HG02588 (cell line): ENCODE measurements at regions not wholly inside any gene's neighbourhood (a gene's known extent, or its start where the extent isn't known, plus 50 kb on each side); places are given as distances from the start of the nearest gene placed in this dataset.

ENCODE experiments used
- ATAC-seq: cut with Tn5 transposase; IDR thresholded peaks from one replicate; pipeline ENCODE4 v1.9.1; 2021; ENCODE audit warnings: mild to moderate bottlenecking, moderate library complexity; ENCODE audit not compliant: unreplicated experiment

DNA sequence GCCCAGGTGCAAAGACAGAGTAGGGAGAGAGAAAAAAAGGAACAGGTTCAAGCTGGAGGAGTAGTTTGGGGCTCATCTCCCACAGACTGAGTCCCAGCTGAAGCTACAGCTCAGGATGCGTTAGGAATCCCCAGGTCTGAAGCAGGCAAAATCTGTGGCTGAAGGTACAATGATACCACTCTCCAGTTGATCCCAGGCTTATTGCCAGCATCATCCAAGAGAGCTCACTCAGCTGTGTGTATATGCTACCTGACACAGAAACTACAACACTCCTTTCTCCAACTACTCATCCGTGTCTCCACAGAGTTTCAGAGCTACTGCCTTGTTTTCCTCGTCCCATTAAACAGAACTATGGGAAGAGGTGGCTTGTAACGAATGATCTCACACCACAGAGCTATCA lies 851.3 kb downstream of the GRID1 start:
- ATAC-seq, result no peak

DNA sequence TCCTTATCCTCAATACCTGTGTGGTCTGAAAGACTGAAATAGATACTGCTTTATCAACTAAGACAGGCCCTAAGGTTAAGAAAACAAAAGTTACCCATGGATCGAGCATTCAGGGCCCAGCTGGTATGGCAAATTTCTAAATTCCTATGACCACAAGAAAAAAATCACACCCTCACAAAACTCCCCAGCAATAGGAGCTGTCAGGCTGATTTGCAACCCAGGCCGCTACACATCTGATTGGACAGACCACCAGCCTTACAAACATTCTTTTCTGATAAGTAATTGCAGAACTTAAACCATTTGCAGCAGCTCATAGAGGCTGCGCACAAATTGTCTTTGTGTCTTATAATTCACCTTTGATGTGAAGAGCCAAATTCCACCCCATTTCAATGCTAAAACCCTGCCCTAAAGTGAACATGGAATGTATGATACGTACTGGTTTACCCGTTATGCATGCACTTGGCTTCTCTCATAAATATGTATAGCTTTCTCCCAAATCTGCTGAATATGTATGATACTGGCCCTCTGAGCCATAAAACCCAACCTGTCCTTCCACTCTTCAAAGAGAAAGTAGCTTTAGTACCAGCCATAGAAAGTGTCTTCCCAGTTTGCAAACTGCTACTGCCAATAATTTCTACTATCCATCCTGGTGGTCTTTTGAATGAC lies 842.5 kb downstream of the GRID1 start:
- ATAC-seq, result no peak

- ATAC-seq, result no peak
Measured at GRCh38 chr10:85527616-85528317, 838.8 kb downstream of the GRID1 start.

GRCh38 chr10:85528318-85528652 lies 838.3 kb downstream of the GRID1 start:
- ATAC-seq, result no peak

GRCh38 chr10:85531706-85532105 lies 834.9 kb downstream of the GRID1 start:
- ATAC-seq, result no peak

DNA sequence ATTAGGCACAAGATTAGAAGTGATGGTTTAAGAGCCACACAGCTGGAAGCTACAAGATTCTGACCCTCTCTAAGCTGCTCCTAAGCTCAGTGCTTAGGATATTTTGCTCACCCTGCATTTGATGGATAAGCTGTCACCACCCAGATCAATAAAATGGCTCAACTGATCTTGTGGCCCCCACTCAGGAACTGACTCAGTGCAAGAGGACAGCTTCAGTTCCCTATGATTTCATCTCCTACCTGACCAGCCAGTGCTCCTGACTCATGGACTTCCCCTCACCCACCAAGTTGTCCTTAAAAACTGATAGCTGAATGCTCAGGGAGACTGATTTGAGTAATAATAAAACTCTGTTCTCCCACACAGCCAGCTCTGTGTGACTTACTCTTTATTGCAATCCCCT lies 833.8 kb downstream of the GRID1 start:
- no peak for ATAC-seq

GRCh38 chr10:85535926-85536325 lies 830.7 kb downstream of the GRID1 start:
- no peak for ATAC-seq

- ATAC-seq, result no peak
Measured at GRCh38 chr10:85537561-85537960, 829.0 kb downstream of the GRID1 start.

DNA sequence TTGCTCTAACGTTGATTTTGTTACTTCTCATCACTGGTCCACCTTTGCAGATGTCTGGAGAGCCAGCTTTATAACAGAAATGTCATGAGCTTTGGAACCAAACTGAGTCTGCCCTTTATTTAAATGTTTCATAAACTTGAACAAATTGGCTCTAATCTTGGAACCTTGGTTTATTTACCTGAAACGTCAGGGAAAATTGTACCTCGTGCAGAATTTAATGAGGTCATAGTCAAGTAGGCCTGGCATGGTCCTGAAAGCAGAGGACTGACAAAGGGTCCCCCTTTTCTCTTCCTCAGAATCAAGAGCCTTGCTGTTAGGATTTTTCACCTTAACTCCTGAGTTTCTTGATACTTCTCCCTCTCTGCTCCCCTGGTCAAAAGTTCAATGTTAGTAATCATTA lies 828.0 kb downstream of the GRID1 start:
- no peak for ATAC-seq

DNA sequence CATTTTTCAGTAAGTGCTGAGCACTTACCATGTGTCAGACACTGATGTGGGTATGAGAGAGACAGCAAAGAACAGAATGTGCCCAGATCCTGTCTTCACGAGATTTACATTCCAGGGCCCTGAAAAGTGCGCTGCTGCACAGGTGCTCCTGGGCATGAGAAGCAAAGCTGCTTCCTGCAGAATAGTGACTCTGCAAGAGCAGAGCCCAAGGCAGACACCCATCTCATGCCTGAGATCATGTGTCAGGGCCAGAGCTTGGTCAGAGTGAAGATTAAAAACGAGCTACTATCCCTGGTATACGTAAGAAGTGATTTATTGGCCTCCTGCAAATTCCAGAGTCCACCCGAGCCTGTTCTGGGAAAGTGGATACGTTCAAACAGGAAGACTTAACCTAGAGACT lies 824.4 kb downstream of the GRID1 start:
- no peak for ATAC-seq

GRCh38 chr10:85542936-85543730 lies 823.5 kb downstream of the GRID1 start:
- no peak for ATAC-seq

DNA sequence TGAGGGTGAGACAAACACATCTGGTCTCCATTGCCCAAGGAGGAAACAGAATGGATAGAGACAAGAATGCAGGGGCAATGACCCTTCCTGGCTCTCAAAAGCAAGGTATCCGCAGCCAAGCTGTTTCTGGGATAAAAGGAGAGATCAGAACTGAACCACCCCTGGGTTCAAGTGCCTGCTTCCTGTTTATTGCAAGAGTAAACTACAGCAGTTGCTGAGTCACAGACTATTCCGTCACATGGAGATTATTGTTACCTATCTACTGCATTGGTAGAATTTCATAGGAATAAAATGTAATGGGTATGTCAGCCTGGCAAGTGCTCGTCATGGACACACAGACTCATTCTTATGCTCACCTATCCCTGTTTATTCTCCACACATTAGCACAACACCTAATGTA lies 821.6 kb downstream of the GRID1 start:
- no peak for ATAC-seq

- no peak for ATAC-seq
Measured at GRCh38 chr10:85545874-85546273, 820.7 kb downstream of the GRID1 start.

- no peak for ATAC-seq
Measured at GRCh38 chr10:85547460-85548023, 819.1 kb downstream of the GRID1 start.

DNA sequence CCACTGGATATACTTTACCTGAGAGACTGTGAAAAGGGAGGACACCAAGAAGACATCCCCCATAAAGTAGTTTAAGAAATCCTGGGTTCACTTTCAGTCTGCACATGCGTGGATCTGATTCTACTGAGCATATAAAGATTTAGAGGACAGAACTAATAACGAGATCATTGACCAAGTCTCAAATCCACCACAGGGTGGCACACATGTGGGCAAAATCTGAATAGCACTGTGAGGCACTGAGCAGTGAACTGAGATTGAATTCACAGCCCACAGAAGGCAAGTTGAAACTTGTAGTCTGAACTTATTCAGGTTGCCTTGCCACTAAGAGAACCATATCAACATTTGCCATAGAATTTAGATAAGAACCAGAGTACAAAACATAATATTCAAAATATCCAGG lies 818.6 kb downstream of the GRID1 start:
- ATAC-seq, result peak; percentile 81
